ENCODE measurements at regions not wholly inside any gene's neighbourhood (a gene's known extent, or its start where the extent isn't known, plus 50 kb on each side); places are given as distances from the start of the nearest gene placed in this dataset.

DNA sequence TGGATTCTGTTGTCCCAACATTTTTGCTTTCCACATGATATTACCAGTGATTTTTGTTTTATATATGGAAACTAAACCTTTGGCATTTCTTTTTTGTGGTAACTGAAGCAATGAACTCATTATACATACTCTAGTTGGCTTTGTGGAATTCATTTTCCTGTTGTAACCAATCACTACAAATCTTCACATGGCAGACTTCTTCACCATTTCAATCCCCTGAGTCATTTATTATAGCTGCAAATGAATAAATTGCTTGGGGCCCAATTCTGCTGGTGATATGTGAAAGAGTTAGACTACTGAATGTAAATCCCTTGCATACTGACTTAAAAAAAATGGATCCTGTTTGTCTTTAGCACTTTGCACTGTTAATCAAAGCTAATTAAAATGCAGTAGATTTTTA lies 1709.6 kb upstream of the WWC1 start:
- H3K36me3 ChIP-seq (ENCODE audit: control insufficient read depth, insufficient read depth, low read length) = no peaks in the 10 kb centered on the region
- H3K27me3 ChIP-seq (replicated peaks; ENCODE audit: control insufficient read depth, insufficient read depth, low read length) = no peaks in the 10 kb centered on the region
- DNase-seq (ENCODE audit: extremely low read depth, insufficient read length) = no peak
- no peak overlapping the region for H3K4me3 ChIP-seq (replicated peaks; ENCODE audit: low read depth, low read length)
- TF ChIP-seq, protein P1, sequence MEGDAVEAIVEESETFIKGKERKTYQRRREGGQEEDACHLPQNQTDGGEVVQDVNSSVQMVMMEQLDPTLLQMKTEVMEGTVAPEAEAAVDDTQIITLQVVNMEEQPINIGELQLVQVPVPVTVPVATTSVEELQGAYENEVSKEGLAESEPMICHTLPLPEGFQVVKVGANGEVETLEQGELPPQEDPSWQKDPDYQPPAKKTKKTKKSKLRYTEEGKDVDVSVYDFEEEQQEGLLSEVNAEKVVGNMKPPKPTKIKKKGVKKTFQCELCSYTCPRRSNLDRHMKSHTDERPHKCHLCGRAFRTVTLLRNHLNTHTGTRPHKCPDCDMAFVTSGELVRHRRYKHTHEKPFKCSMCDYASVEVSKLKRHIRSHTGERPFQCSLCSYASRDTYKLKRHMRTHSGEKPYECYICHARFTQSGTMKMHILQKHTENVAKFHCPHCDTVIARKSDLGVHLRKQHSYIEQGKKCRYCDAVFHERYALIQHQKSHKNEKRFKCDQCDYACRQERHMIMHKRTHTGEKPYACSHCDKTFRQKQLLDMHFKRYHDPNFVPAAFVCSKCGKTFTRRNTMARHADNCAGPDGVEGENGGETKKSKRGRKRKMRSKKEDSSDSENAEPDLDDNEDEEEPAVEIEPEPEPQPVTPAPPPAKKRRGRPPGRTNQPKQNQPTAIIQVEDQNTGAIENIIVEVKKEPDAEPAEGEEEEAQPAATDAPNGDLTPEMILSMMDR (IDR thresholded peaks at IDR 0.05; ENCODE audit: insufficient read depth, low read length, poor library complexity, severe bottlenecking) = no peak

- no peak for DNase-seq (ENCODE audit: extremely low read depth, insufficient read length)
- TF ChIP-seq, protein P1 (IDR thresholded peaks at IDR 0.05; ENCODE audit: insufficient read depth, low read length, poor library complexity, severe bottlenecking) = no peak
- H3K36me3 ChIP-seq (ENCODE audit: control insufficient read depth, insufficient read depth, low read length) = no peaks in the 10 kb centered on the region
Measured at GRCh38 chr5:166582416-166582815, 1709.0 kb upstream of the WWC1 start.

GRCh38 chr5:166594567-166594966 lies 1696.9 kb upstream of the WWC1 start:
- Histone ChIP-seq H3K4me3 (replicated peaks; ENCODE audit: low read depth, low read length) (no peak overlapping the region), H3K36me3 (ENCODE audit: control insufficient read depth, insufficient read depth, low read length) (no peaks in the 10 kb centered on the region), H3K27me3 (replicated peaks; ENCODE audit: control insufficient read depth, insufficient read depth, low read length) (no peaks in the 10 kb centered on the region)
- no peak for DNase-seq (ENCODE audit: extremely low read depth, insufficient read length)
- TF ChIP-seq, protein P1 (IDR thresholded peaks at IDR 0.05; ENCODE audit: insufficient read depth, low read length, poor library complexity, severe bottlenecking) = no peak

More at GRCh38 chr5:166582416-166582815, 1709.0 kb upstream of the WWC1 start:
- Histone ChIP-seq H3K4me3 (replicated peaks; ENCODE audit: low read depth, low read length) (no peak overlapping the region), H3K27me3 (replicated peaks; ENCODE audit: control insufficient read depth, insufficient read depth, low read length) (no peaks in the 10 kb centered on the region)

DNA sequence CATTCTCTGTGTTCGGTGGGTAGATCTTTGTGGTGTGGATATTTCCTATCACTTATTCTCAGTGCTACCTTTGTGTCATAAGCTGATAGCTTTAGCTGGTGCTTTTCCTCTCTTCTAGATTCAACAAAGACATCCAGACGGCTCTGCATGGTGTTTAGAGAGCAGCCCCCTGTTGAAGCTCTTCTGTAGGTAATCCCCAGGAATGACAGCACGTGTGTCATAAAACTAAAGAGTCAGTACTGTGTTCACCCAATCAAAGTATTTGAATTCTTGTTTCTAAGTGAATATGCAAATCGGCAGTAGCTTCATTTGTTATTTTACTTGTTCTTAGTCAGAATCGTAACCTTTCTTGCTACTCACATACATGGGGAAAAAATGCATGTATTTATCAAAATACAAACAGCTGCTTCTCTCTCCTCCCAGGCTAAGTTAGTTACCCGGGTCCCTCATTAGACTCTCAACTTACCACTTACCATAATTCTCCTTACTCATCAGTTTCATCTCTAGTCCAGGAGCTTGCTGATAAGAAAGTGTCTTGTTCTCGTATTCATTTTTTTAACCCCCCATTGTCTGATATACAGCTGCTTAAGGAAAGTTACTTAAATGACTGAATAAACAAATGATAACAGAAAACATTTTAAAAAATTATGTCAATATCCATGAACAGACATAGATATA lies 1696.0 kb upstream of the WWC1 start:
- Histone ChIP-seq H3K36me3 (ENCODE audit: control insufficient read depth, insufficient read depth, low read length) (no peaks in the 10 kb centered on the region), H3K4me3 (replicated peaks; ENCODE audit: low read depth, low read length) (no peak overlapping the region), H3K27me3 (replicated peaks; ENCODE audit: control insufficient read depth, insufficient read depth, low read length) (no peaks in the 10 kb centered on the region)
- TF ChIP-seq, protein P1 (IDR thresholded peaks at IDR 0.05; ENCODE audit: insufficient read depth, low read length, poor library complexity, severe bottlenecking) = no peak
- DNase-seq (ENCODE audit: extremely low read depth, insufficient read length) = no peak

- TF ChIP-seq, protein P1 (IDR thresholded peaks at IDR 0.05; ENCODE audit: insufficient read depth, low read length, poor library complexity, severe bottlenecking) = no peak
- H3K27me3 ChIP-seq (replicated peaks; ENCODE audit: control insufficient read depth, insufficient read depth, low read length) = no peaks in the 10 kb centered on the region
- no peaks in the 10 kb centered on the region for H3K36me3 ChIP-seq (ENCODE audit: control insufficient read depth, insufficient read depth, low read length)
- no peak for DNase-seq (ENCODE audit: extremely low read depth, insufficient read length)
- H3K4me3 ChIP-seq (replicated peaks; ENCODE audit: low read depth, low read length) = no peak overlapping the region
Measured at GRCh38 chr5:166596043-166596442, 1695.4 kb upstream of the WWC1 start.

GRCh38 chr5:166602271-166602670 lies 1689.2 kb upstream of the WWC1 start:
- TF ChIP-seq, protein P1 (IDR thresholded peaks at IDR 0.05; ENCODE audit: insufficient read depth, low read length, poor library complexity, severe bottlenecking) = no peak
- no peak for DNase-seq (ENCODE audit: extremely low read depth, insufficient read length)

More at GRCh38 chr5:166602271-166602670, 1689.2 kb upstream of the WWC1 start:
- Histone ChIP-seq H3K4me3 (replicated peaks; ENCODE audit: low read depth, low read length) (no peak overlapping the region), H3K27me3 (replicated peaks; ENCODE audit: control insufficient read depth, insufficient read depth, low read length) (no peaks in the 10 kb centered on the region), H3K36me3 (ENCODE audit: control insufficient read depth, insufficient read depth, low read length) (no peaks in the 10 kb centered on the region)
